ENCODE measurements at regions not wholly inside any gene's neighbourhood (a gene's known extent, or its start where the extent isn't known, plus 50 kb on each side); places are given as distances from the start of the nearest gene placed in this dataset.

- no peak for TF ChIP-seq CTCF (IDR thresholded peaks at IDR 0.05)
- TF ChIP-seq ZFX (IDR thresholded peaks at IDR 0.05; ENCODE audit: borderline replicate concordance) = no peak
- H3K27ac ChIP-seq = no peak overlapping the region
These were observed 195.1 kb upstream of the WDR11 start for GRCh38 chr10:120656107-120656506.

DNA sequence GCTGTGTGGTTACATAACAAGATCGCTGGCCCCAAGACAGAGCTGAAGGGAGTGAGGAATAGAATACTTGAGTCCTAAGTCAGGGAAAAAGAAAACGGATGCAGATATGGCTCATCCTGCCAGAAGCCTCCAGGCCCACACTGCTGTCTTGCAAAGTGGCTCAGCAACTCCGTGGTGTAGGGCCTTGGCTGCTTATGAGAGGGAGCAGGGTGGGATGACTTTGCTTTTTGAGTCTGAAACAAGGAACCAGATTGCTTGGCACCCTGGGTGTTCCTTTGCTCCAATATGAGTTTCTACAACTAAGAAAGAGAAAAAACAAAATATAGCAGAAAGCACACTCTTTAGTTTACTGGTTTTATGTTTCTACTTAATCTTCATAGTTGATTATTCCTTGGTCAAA, 193.8 kb upstream of the WDR11 start:
- H3K27ac ChIP-seq = no peak overlapping the region
- TF ChIP-seq ZFX (IDR thresholded peaks at IDR 0.05; ENCODE audit: borderline replicate concordance) (no peak), CTCF (IDR thresholded peaks at IDR 0.05) (no peak)

- TF ChIP-seq CTCF (IDR thresholded peaks at IDR 0.05) = no peak
- no peak for TF ChIP-seq ZFX (IDR thresholded peaks at IDR 0.05; ENCODE audit: borderline replicate concordance)
- H3K27ac ChIP-seq = no peak overlapping the region
These were observed 191.9 kb upstream of the WDR11 start for GRCh38 chr10:120658943-120659885.

DNA sequence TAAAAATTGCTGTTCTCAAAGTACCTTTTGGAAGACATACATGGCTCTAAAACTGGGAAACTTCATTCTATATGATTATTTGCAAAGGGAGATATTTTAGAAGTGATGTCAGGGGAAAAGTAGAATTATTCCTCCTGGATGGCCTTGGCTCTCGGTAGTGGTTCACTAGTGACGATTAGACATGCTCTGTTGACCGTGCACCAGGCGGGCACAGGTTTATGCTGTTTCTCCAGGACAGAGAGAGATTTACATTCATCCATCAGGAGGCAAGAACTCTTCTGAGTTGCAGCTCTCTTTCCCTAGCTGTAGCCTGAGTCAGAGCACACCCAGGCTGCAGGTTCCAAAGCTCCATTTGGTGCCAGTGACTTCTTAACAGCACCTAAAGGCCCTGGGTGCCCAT, 184.9 kb upstream of the WDR11 start:
- no peak for TF ChIP-seq ZFX (IDR thresholded peaks at IDR 0.05; ENCODE audit: borderline replicate concordance)
- TF ChIP-seq CTCF (IDR thresholded peaks at IDR 0.05) = no peak
- H3K27ac ChIP-seq = no peak overlapping the region

GRCh38 chr10:120667276-120667675, 183.9 kb upstream of the WDR11 start:
- TF ChIP-seq ZFX (IDR thresholded peaks at IDR 0.05; ENCODE audit: borderline replicate concordance) (no peak), CTCF (IDR thresholded peaks at IDR 0.05) (no peak)
- H3K27ac ChIP-seq = no peak overlapping the region

- TF ChIP-seq ZFX (IDR thresholded peaks at IDR 0.05; ENCODE audit: borderline replicate concordance) (no peak), CTCF (IDR thresholded peaks at IDR 0.05) (no peak)
- no peak overlapping the region for H3K27ac ChIP-seq
These were observed 179.7 kb upstream of the WDR11 start for GRCh38 chr10:120671491-120671890.

GRCh38 chr10:120683454-120683853, 167.7 kb upstream of the WDR11 start:
- no peak overlapping the region for H3K27ac ChIP-seq
- TF ChIP-seq ZFX (IDR thresholded peaks at IDR 0.05; ENCODE audit: borderline replicate concordance) = no peak
- no peak for TF ChIP-seq CTCF (IDR thresholded peaks at IDR 0.05)
